ENCODE measurements at regions not wholly inside any gene's neighbourhood (a gene's known extent, or its start where the extent isn't known, plus 50 kb on each side); places are given as distances from the start of the nearest gene placed in this dataset.

GRCh38 chr16:85483424-85483823, 129.7 kb upstream of the GSE1 start:
- Histone ChIP-seq H3K56ac (ENCODE audit: insufficient read length, low read depth, low read length) (no peak overlapping the region), H4K20me1 (ENCODE audit: control insufficient read depth, insufficient read depth, insufficient read length) (peaks cover 2% of the 10 kb centered on the region), H3T11ph (ENCODE audit: low read length) (no peak overlapping the region), H3K4me1 (ENCODE audit: insufficient read depth, low read length) (no peaks in the 10 kb centered on the region), H3K79me1 (ENCODE audit: insufficient read depth, low read depth, low read length, poor library complexity, severe bottlenecking) (no peaks in the 10 kb centered on the region), H3K23ac (ENCODE audit: insufficient read length, low read depth, low read length) (no peak overlapping the region), H4K8ac (replicated peaks; ENCODE audit: insufficient read length, low read depth, low read length) (no peak overlapping the region), H3K9me3 (ENCODE audit: control insufficient read depth, low read depth, low read length) (no peaks in the 10 kb centered on the region), H2AK5ac (ENCODE audit: insufficient read length, low read length) (no peak overlapping the region), H3K4ac (ENCODE audit: low read depth, low read length) (no peak overlapping the region), H2BK120ac (ENCODE audit: low read depth, low read length, poor library complexity, severe bottlenecking) (no peak overlapping the region), H3K18ac (ENCODE audit: insufficient read length, low read depth, low read length) (no peak overlapping the region), H3K79me2 (ENCODE audit: insufficient read depth, low read length) (no peaks in the 10 kb centered on the region), H2AFZ (ENCODE audit: low read length) (no peak overlapping the region), H4K91ac (ENCODE audit: insufficient read length, low read depth, low read length) (no peak overlapping the region), H2BK20ac (ENCODE audit: low read depth, low read length, poor library complexity, severe bottlenecking) (no peak overlapping the region), H3K4me2 (ENCODE audit: insufficient read depth, insufficient read length, low read length) (no peak overlapping the region), H3K27ac (ENCODE audit: insufficient read length, low read depth, low read length) (no peak overlapping the region), H2BK15ac (ENCODE audit: low read depth, low read length) (no peak overlapping the region), H3K9ac (ENCODE audit: extremely low read depth, insufficient read length, low read length) (no peak overlapping the region), H3K14ac (ENCODE audit: insufficient read depth, low read length) (no peak overlapping the region), H4K5ac (ENCODE audit: insufficient read length, low read depth, low read length) (no peak overlapping the region), H2BK5ac (ENCODE audit: insufficient read length, low read length) (no peak overlapping the region), H2BK12ac (ENCODE audit: insufficient read length, low read depth, low read length) (no peak overlapping the region), H3K27me3 (ENCODE audit: insufficient read depth, low read length) (no peaks in the 10 kb centered on the region), H3K23me2 (ENCODE audit: insufficient read length, low read depth, low read length, poor library complexity, severe bottlenecking) (no peaks in the 10 kb centered on the region)
- TF ChIP-seq, protein P1, sequence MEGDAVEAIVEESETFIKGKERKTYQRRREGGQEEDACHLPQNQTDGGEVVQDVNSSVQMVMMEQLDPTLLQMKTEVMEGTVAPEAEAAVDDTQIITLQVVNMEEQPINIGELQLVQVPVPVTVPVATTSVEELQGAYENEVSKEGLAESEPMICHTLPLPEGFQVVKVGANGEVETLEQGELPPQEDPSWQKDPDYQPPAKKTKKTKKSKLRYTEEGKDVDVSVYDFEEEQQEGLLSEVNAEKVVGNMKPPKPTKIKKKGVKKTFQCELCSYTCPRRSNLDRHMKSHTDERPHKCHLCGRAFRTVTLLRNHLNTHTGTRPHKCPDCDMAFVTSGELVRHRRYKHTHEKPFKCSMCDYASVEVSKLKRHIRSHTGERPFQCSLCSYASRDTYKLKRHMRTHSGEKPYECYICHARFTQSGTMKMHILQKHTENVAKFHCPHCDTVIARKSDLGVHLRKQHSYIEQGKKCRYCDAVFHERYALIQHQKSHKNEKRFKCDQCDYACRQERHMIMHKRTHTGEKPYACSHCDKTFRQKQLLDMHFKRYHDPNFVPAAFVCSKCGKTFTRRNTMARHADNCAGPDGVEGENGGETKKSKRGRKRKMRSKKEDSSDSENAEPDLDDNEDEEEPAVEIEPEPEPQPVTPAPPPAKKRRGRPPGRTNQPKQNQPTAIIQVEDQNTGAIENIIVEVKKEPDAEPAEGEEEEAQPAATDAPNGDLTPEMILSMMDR (conservative IDR thresholded peaks at IDR 0.05), result no peak
- no peak overlapping the region for H3K27ac Mint-ChIP-seq
- no peaks in the 10 kb centered on the region for H3K9me3 Mint-ChIP-seq
- no peak for DNase-seq
- H3K4me1 Mint-ChIP-seq, result peaks cover 5 to 21% of the 10 kb centered on the region in 2 experiments; a peak in 3 of 4 replicates
- H3K4me3 Mint-ChIP-seq, result no peak overlapping the region
- peaks cover 9% of the 10 kb centered on the region for H3K27me3 Mint-ChIP-seq (ENCODE audit: low read depth)
- H3K36me3 Mint-ChIP-seq (ENCODE audit: insufficient read depth in 1 of 3, low read depth in 3 of 3), result no peaks in the 10 kb centered on the region
- no CpG with 5 or more reads among the region's 19 CpGs for WGBS (ENCODE audit: extremely low coverage, insufficient read length, low lambda C conversion rate)

Measured in H9 (cell line).